HG03432 (cell line): ENCODE measurements at regions not wholly inside any gene's neighbourhood (a gene's known extent, or its start where the extent isn't known, plus 50 kb on each side); places are given as distances from the start of the nearest gene placed in this dataset.

ENCODE experiments used
- ATAC-seq: cut with Tn5 transposase; IDR thresholded peaks from one replicate; pipeline ENCODE4 v1.9.1; 2021; ENCODE audit warnings: mild to moderate bottlenecking, moderate library complexity; ENCODE audit not compliant: unreplicated experiment

GRCh38 chr2:78896536-78896935 is 129.0 kb upstream of the REG3G start:
- ATAC-seq = no peak

- ATAC-seq = no peak
Observed at GRCh38 chr2:78907089-78907488, 118.4 kb upstream of the REG3G start.

GRCh38 chr2:78908973-78909372 is 116.5 kb upstream of the REG3G start:
- ATAC-seq = no peak

- ATAC-seq = no peak
Observed at GRCh38 chr2:78910376-78910775, 115.1 kb upstream of the REG3G start.

- no peak for ATAC-seq
Observed at GRCh38 chr2:78913257-78913656, 112.2 kb upstream of the REG3G start.

- ATAC-seq = no peak
Observed at GRCh38 chr2:78925258-78925657, 100.2 kb upstream of the REG3G start.

- peak; percentile 61 for ATAC-seq
Observed at GRCh38 chr2:78928502-78928901, 97.0 kb upstream of the REG3G start.

- ATAC-seq = no peak
Observed at GRCh38 chr2:78940998-78941397, 84.5 kb upstream of the REG3G start.

- no peak for ATAC-seq
Observed at GRCh38 chr2:78941751-78942150, 83.8 kb upstream of the REG3G start.

GRCh38 chr2:78963881-78964280 is 61.6 kb upstream of the REG3G start:
- ATAC-seq = no peak

GRCh38 chr2:78967294-78967693 is 58.2 kb upstream of the REG3G start:
- ATAC-seq = no peak

GRCh38 chr2:78973630-78974029 is 51.9 kb upstream of the REG3G start:
- no peak for ATAC-seq
